ENCODE measurements at regions not wholly inside any gene's neighbourhood (a gene's known extent, or its start where the extent isn't known, plus 50 kb on each side); places are given as distances from the start of the nearest gene placed in this dataset.
A peak's percentile ranks its signal among the peaks of the same experiment; 100 is the strongest.

GRCh38 chr17:13961265-13961664 is 108.0 kb upstream of the COX10 start:
- Mint-ChIP-seq H3K4me1 (ENCODE audit: low read depth, unreplicated experiment) (no peaks in the 10 kb centered on the region), H3K9me3 (ENCODE audit: unreplicated experiment) (no peaks in the 10 kb centered on the region), H3K36me3 (ENCODE audit: unreplicated experiment) (no peaks in the 10 kb centered on the region), H3K27ac (ENCODE audit: unreplicated experiment) (no peak overlapping the region), H3K4me3 (ENCODE audit: unreplicated experiment) (no peak overlapping the region), H3K27me3 (ENCODE audit: unreplicated experiment) (peaks cover 2% of the 10 kb centered on the region)
- DNase-seq = no peak
- TF ChIP-seq CTCF (IDR thresholded peaks at IDR 0.05; ENCODE audit: partially characterized antibody, unreplicated experiment) = no peak

DNA sequence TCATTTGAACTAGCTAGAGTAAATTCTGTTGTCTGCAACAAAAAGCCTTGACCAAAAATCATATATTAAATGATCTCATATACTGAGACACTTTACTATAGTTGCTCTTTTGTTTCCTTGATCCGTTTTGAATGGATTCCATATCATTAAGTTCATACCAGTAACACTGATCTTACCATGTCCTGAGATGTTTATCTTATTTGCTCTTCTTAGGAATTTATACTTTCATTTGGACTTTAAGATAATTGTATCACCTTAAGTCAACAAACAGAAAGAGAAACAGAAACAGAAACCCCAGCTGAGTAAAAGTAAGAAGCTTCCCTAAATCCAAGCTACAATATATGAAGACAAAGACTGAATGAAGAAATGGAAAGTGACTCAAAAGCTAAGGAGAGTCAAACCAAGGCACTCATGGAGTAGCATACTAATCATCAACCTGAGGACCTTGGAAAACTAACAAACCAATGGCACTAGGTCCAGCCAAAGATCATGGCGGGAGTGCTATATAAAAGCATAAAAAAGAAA is 106.5 kb upstream of the COX10 start:
- DNase-seq = no peak
- H3K9me3 Mint-ChIP-seq (ENCODE audit: unreplicated experiment) = no peaks in the 10 kb centered on the region
- no peak overlapping the region for H3K4me3 Mint-ChIP-seq (ENCODE audit: unreplicated experiment)
- no peak overlapping the region for H3K27ac Mint-ChIP-seq (ENCODE audit: unreplicated experiment)
- peaks cover 2% of the 10 kb centered on the region for H3K27me3 Mint-ChIP-seq (ENCODE audit: unreplicated experiment)
- no peaks in the 10 kb centered on the region for H3K36me3 Mint-ChIP-seq (ENCODE audit: unreplicated experiment)
- H3K4me1 Mint-ChIP-seq (ENCODE audit: low read depth, unreplicated experiment) = peaks cover 7% of the 10 kb centered on the region
- no peak for TF ChIP-seq CTCF (IDR thresholded peaks at IDR 0.05; ENCODE audit: partially characterized antibody, unreplicated experiment)

DNA sequence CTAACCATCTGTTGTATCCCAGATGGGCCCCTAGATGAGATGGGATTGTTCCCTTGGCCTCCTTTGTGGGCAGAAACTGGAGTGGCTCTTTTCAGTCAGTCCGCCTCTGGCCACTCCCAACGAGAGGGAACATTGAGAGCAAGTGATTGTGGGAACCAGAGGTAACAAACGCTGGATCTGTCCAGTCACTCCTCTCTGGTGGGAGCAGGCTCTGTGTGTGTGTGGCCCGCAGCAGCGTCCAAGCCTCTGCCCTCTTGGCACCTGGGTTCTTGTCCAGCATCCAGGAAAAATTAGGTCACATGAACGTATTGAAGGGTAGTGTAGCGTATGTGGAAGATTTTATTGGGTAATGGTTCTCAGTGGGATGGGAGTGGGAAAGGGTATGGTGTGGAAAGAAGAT is 101.9 kb upstream of the COX10 start:
- no peak for DNase-seq
- Mint-ChIP-seq H3K4me1 (ENCODE audit: low read depth, unreplicated experiment) (peaks cover 7% of the 10 kb centered on the region), H3K9me3 (ENCODE audit: unreplicated experiment) (peaks cover 1% of the 10 kb centered on the region), H3K27ac (ENCODE audit: unreplicated experiment) (peak overlapping the region; percentile 54), H3K36me3 (ENCODE audit: unreplicated experiment) (no peaks in the 10 kb centered on the region), H3K27me3 (ENCODE audit: unreplicated experiment) (peaks cover 5% of the 10 kb centered on the region), H3K4me3 (ENCODE audit: unreplicated experiment) (no peak overlapping the region)
- TF ChIP-seq CTCF (IDR thresholded peaks at IDR 0.05; ENCODE audit: partially characterized antibody, unreplicated experiment) = no peak

GRCh38 chr17:13970531-13970930 is 98.8 kb upstream of the COX10 start:
- Mint-ChIP-seq H3K27ac (ENCODE audit: unreplicated experiment) (no peak overlapping the region), H3K4me3 (ENCODE audit: unreplicated experiment) (no peak overlapping the region), H3K4me1 (ENCODE audit: low read depth, unreplicated experiment) (peaks cover 7% of the 10 kb centered on the region), H3K9me3 (ENCODE audit: unreplicated experiment) (peaks cover 1% of the 10 kb centered on the region), H3K27me3 (ENCODE audit: unreplicated experiment) (peaks cover 5% of the 10 kb centered on the region), H3K36me3 (ENCODE audit: unreplicated experiment) (peaks cover 4% of the 10 kb centered on the region)
- DNase-seq = no peak
- no peak for TF ChIP-seq CTCF (IDR thresholded peaks at IDR 0.05; ENCODE audit: partially characterized antibody, unreplicated experiment)

GRCh38 chr17:13973960-13974651 is 95.2 kb upstream of the COX10 start:
- Mint-ChIP-seq H3K9me3 (ENCODE audit: unreplicated experiment) (peaks cover 1% of the 10 kb centered on the region), H3K4me3 (ENCODE audit: unreplicated experiment) (no peak overlapping the region), H3K4me1 (ENCODE audit: low read depth, unreplicated experiment) (no peaks in the 10 kb centered on the region), H3K27me3 (ENCODE audit: unreplicated experiment) (peaks cover 5% of the 10 kb centered on the region), H3K36me3 (ENCODE audit: unreplicated experiment) (peaks cover 7% of the 10 kb centered on the region), H3K27ac (ENCODE audit: unreplicated experiment) (no peak overlapping the region)
- no peak for TF ChIP-seq CTCF (IDR thresholded peaks at IDR 0.05; ENCODE audit: partially characterized antibody, unreplicated experiment)
- no peak for DNase-seq
